ENCODE measurements at regions not wholly inside any gene's neighbourhood (a gene's known extent, or its start where the extent isn't known, plus 50 kb on each side); places are given as distances from the start of the nearest gene placed in this dataset.
A peak's percentile ranks its signal among the peaks of the same experiment; 100 is the strongest.
"Not testable (repeated sequence)": the region's sequence is repeated elsewhere in the genome, so short reads cannot be mapped to it uniquely, and the experiment has no call there.

- no peak for DNase-seq
Observed at GRCh38 chrX:28472926-28473325, 114.3 kb upstream of the IL1RAPL1 start.

DNA sequence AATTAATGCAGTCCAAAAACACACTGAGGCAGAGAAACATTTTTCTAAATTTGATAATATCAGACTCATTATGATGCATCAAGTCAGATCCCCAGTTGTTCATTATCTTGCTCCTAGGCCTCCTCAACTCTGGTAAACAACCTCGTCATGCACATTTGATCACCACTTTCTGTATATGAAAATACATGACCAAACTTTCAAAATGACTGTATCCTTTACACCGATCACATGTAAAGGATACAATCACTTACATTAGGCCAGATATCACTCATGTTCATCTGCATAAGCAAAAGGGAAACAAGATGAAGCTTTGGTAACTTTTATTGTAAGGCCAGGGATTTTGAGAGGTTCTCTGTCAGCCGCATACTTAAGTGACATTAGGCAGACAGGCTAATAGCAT lies 99.4 kb upstream of the IL1RAPL1 start:
- no peak for DNase-seq

DNA sequence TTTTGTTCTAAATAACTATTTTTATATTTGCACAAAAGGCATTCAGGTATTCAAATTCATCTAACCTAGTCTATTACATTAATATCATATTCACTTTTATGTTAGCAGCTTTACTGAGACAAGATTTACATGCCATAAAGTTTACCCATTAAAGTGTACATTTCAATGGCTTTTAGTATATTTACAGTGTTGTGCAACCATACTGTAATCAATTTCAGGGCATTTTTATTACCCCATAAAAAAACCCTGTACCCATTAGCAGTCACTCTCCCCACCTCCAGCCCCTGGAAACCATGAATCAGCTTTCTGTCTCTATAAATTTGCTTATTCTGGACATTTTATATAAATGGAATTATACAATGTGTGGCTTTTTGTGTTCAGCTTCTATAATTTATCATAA lies 95.9 kb upstream of the IL1RAPL1 start:
- DNase-seq: no peak

DNA sequence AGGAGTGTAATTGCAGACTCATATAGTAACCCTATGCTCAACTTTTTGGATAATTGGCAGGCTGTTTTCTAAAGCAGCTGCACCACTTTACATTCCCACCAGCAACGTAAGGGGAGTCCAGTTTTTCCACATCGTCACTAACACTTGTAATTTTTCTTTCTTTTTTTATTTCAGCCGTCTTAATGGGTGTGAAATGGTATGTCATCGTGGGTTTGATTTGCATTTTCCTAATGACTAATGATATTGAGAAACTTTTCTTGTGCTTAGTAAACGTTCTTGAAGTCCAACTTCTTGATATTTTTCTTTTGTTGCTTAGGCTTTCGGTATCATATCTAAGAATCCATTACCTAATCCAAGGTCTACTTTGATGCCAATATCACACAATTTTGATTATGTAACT lies 95.3 kb upstream of the IL1RAPL1 start:
- DNase-seq: peak in 2 of 3 donors; percentile 23 to 29

- no peak for DNase-seq
Observed at GRCh38 chrX:28498658-28499057, 88.6 kb upstream of the IL1RAPL1 start.

DNA sequence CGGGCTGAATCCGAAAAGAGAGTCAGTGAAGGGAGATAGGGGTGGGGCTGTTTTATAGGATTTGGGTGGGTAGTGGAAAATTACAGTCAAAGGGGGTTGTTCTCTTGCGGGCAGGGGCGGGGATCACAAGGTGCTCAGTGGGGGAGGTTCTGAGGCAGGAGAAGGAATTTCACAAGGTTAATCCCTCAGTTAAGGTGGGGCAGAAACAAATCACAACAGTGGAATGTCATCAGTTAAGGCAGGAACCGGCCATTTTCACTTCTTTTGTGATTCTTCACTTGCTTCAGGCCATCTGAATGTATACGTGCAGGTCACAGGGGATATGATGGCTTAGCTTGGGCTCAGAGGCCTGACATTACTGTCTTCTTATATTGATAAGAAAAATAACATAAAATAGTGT lies 84.6 kb upstream of the IL1RAPL1 start:
- DNase-seq: not testable (repeated sequence)

DNA sequence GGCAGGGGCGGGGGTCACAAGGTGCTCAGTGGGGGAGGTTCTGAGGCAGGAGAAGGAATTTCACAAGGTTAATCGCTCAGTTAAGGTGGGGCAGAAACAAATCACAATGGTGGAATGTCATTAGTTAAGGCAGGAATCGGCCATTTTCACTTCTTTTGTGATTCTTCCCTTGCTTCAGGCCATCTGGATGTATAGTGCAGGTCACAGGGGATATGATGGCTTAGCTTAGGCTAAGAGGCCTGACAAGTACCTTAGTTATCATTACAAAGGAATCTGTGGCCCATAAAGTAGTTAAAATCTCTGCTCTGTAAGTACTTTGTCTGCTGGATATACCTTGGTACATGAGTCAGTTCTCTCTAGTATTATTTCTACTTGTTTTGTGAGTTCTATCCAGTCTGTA lies 79.6 kb upstream of the IL1RAPL1 start:
- not testable (repeated sequence) for DNase-seq

DNA sequence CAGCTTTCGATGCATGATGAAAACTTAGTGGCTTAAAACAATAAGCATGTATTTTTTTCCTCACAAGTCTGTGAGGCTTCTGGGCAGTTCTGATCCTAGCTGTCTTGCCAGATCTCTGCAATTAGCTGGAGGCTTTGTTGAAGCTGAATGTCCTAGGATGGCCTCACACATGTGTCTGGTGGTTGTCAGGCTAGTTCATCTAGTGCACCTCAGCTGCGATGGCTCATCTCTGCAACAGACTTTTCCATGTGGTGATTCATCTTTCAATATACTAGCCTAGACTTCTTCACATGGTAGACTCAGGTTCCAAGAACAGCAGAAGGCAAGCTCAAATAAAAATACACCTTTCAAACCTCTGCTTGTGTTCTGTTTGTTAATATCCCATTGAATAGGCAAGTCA lies 66.5 kb upstream of the IL1RAPL1 start:
- DNase-seq: no peak

DNA sequence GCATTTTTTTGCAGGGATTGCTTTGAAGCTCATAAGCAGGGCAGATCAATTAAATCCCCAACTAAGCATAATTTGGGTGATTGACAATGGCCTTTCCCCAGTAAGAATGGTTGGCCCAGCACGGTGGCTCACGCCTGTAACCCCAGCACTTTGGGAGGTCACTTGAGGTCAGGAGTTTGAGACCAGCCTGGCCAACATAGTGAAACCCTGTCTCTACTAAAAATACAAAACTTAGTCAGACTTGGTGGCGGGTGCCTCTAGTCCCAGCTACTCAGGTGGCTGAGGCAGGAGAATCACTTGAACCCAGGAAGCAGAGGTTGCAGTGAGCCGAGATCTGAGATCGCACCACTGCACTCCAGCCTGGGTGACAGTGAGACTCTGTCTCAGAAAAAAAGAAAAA lies 58.9 kb upstream of the IL1RAPL1 start:
- DNase-seq: not testable (repeated sequence)

All from suppressor macrophage treated with lipopolysaccharide for 1 hour (primary cell).